ENCODE measurements at regions not wholly inside any gene's neighbourhood (a gene's known extent, or its start where the extent isn't known, plus 50 kb on each side); places are given as distances from the start of the nearest gene placed in this dataset.

DNA sequence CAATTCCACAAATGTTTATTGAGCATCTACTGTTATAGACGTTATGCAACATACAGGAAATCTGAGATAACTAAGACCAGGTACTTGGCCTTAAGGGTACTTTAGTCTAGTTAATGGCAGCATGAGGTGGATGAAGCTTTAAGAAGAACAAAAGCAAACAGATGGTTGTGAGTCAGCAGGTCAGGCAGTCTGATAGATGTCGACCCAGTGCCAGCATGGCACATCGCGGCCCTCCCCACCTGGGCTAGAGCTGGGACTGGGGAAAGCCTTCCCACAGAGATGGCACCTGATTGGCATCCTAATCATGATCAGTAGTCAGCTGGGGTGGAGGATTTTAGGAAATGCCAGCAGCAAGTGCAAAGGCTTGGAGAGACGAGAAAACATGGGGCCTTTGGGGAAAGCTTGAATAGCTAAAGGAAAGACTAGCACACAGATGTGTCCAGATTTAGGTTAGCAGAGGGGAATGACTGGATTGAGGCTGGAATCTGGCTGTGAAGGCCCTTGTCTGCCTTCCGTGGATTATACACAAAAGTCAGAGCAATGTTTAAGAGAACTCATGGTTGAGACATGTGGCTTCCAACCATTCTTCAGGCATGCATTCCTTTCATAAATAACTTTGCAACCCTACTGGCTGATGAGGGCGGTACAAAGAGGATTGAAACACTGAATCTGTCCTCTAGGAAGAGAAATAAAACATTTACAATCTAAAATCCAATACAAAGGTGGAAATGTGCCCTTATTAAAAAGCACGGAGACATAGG is 395.4 kb upstream of the WWC1 start:
- H3K27me3 ChIP-seq (ENCODE audit: control insufficient read depth in 2 of 2, insufficient read depth in 2 of 2, low read length in 2 of 2): no peaks in the 10 kb centered on the region
- Mint-ChIP-seq H3K36me3 (no peaks in the 10 kb centered on the region), H3K4me1 (no peaks in the 10 kb centered on the region), H3K9me3 (peaks cover 0 to 5% (median 0%) of the 10 kb centered on the region in 11 donors), H3K27me3 (peaks cover 0 to 35% (median 4%) of the 10 kb centered on the region in 5 donors), H3K27ac (no peak overlapping the region), H3K4me3 (no peak overlapping the region)
- no peaks in the 10 kb centered on the region for H3K36me3 ChIP-seq (ENCODE audit: control insufficient read depth in 2 of 3, insufficient read depth in 3 of 3, low read length in 3 of 3)
- no peaks in the 10 kb centered on the region for H3K9me3 ChIP-seq (ENCODE audit: control insufficient read depth in 2 of 3, low read length in 3 of 3)
- H3K4me1 ChIP-seq (ENCODE audit: control insufficient read depth in 2 of 2, insufficient read depth in 2 of 2, low read length in 2 of 2): no peaks in the 10 kb centered on the region
- H3K4me3 ChIP-seq (ENCODE audit: low read length): no peak overlapping the region
- CTCF ChIA-PET: no interaction called here
- no peak overlapping the region for H3K27ac ChIP-seq (ENCODE audit: low read depth, low read length)
- ATAC-seq (no peak), DNase-seq (no peak)
- intact Hi-C loops (cut with micrococcal nuclease): no loop called here
- POLR2A ChIA-PET: no interaction called here

DNA sequence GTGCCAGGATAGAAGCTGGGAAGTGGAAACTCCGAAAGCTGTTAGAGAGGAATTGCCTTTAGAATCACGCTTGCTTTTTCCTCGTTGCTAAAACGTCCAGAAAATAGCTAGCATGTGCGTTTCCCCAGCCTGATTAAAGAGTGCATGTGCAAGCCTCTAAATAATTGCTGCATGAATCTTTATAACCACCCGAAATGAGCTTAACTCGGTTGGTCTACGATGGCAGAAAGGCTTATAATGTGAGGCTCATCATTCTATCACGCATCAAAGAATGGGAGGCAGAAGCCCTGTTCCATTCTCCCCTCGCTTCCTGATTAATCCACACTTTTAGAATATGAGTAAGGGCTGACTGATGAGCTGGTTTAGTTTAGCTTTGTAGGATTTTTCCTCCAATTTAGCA is 394.6 kb upstream of the WWC1 start:
- no peaks in the 10 kb centered on the region for H3K27me3 ChIP-seq (ENCODE audit: control insufficient read depth in 2 of 2, insufficient read depth in 2 of 2, low read length in 2 of 2)
- H3K4me3 Mint-ChIP-seq: no peak overlapping the region
- H3K4me1 ChIP-seq (ENCODE audit: control insufficient read depth in 2 of 2, insufficient read depth in 2 of 2, low read length in 2 of 2): no peaks in the 10 kb centered on the region
- no peaks in the 10 kb centered on the region for H3K36me3 Mint-ChIP-seq
- DNase-seq: no peak
- H3K9me3 Mint-ChIP-seq: peaks cover 0 to 5% (median 0%) of the 10 kb centered on the region in 11 donors
- no peaks in the 10 kb centered on the region for H3K9me3 ChIP-seq (ENCODE audit: control insufficient read depth in 2 of 3, low read length in 3 of 3)
- no peak overlapping the region for H3K4me3 ChIP-seq (ENCODE audit: low read length)
- H3K27ac ChIP-seq (ENCODE audit: low read depth, low read length): no peak overlapping the region
- CTCF ChIA-PET: no interaction called here
- peaks cover 0 to 35% (median 4%) of the 10 kb centered on the region in 5 donors for H3K27me3 Mint-ChIP-seq
- no peak overlapping the region for H3K27ac Mint-ChIP-seq
- POLR2A ChIA-PET: no interaction called here
- no peaks in the 10 kb centered on the region for H3K36me3 ChIP-seq (ENCODE audit: control insufficient read depth in 2 of 3, insufficient read depth in 3 of 3, low read length in 3 of 3)
- H3K4me1 Mint-ChIP-seq: no peaks in the 10 kb centered on the region
- no peak for ATAC-seq
- intact Hi-C loops (cut with micrococcal nuclease): no loop called here

DNA sequence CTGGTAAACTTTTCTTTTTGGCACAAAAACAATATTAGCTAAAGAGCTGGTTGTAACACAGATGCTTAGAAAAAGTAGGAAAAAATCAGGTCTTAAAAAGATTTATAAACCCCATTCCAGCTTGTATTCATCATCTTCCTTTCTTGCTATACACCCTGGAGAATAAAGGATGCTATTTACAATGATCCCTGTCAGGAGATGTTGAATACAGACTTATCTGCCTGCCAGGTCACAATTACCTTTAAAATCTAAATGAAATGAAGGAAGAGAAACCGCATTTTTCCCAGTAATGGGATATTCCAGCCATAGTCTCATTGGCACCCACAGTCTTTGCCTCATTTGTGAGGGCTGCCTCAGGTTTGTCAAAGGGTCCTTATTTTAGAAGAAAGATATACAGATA is 394.1 kb upstream of the WWC1 start:
- CTCF ChIA-PET: no interaction called here
- POLR2A ChIA-PET: no interaction called here
- Histone ChIP-seq H3K9me3 (ENCODE audit: control insufficient read depth in 2 of 3, low read length in 3 of 3) (no peaks in the 10 kb centered on the region), H3K4me1 (ENCODE audit: control insufficient read depth in 2 of 2, insufficient read depth in 2 of 2, low read length in 2 of 2) (no peaks in the 10 kb centered on the region), H3K27me3 (ENCODE audit: control insufficient read depth in 2 of 2, insufficient read depth in 2 of 2, low read length in 2 of 2) (no peaks in the 10 kb centered on the region), H3K36me3 (ENCODE audit: control insufficient read depth in 2 of 3, insufficient read depth in 3 of 3, low read length in 3 of 3) (no peaks in the 10 kb centered on the region), H3K27ac (ENCODE audit: low read depth, low read length) (no peak overlapping the region), H3K4me3 (ENCODE audit: low read length) (no peak overlapping the region)
- ATAC-seq (no peak), DNase-seq (no peak)
- Mint-ChIP-seq H3K27ac (no peak overlapping the region), H3K36me3 (no peaks in the 10 kb centered on the region), H3K9me3 (peaks cover 0 to 5% (median 0%) of the 10 kb centered on the region in 11 donors), H3K4me3 (no peak overlapping the region), H3K27me3 (peaks cover 0 to 35% (median 4%) of the 10 kb centered on the region in 5 donors), H3K4me1 (no peaks in the 10 kb centered on the region)
- intact Hi-C loops (cut with micrococcal nuclease): no loop called here

DNA sequence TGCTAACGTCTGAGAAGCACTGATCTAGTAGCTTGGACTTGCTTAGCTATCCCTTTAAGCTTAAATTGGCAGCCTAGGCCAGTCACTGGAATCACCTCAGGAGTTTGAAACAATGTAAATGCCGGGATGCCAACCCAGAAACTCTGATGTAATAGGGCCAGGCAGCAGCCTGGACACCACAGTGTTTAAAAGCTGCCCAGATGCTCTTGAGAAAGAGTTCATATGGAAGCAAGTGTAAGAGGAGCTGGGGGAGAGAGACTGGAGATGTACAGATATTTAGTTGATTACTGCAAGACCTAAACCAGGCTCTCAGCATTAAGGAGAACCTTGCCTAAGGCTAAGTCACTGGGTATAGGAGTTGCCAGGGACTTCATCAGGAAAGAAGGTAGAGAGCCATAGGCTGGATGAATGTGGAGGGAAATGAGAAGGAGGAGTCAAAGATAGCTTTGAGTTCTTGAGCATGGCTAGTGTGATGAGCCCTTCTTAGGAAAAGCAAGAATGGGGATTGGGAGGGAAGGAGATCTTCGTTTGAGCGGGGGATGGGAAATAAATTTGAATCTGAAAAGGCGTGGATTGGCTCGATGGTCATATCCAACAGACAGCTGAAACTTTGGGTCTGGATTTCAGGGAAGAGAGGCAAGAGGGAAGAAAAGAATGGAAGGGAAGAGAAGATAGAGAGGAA is 392.9 kb upstream of the WWC1 start:
- Mint-ChIP-seq H3K4me1 (no peaks in the 10 kb centered on the region), H3K27me3 (peaks cover 0 to 36% (median 4%) of the 10 kb centered on the region in 5 donors), H3K27ac (no peak overlapping the region), H3K9me3 (peaks cover 0 to 5% (median 0%) of the 10 kb centered on the region in 11 donors), H3K36me3 (no peaks in the 10 kb centered on the region), H3K4me3 (no peak overlapping the region)
- H3K27ac ChIP-seq (ENCODE audit: low read depth, low read length): no peak overlapping the region
- CTCF ChIA-PET: no interaction called here
- H3K36me3 ChIP-seq (ENCODE audit: control insufficient read depth in 2 of 3, insufficient read depth in 3 of 3, low read length in 3 of 3): no peaks in the 10 kb centered on the region
- no peaks in the 10 kb centered on the region for H3K4me1 ChIP-seq (ENCODE audit: control insufficient read depth in 2 of 2, insufficient read depth in 2 of 2, low read length in 2 of 2)
- no peak for DNase-seq
- ATAC-seq: no peak
- H3K27me3 ChIP-seq (ENCODE audit: control insufficient read depth in 2 of 2, insufficient read depth in 2 of 2, low read length in 2 of 2): no peaks in the 10 kb centered on the region
- intact Hi-C loops (cut with micrococcal nuclease): no loop called here
- no peaks in the 10 kb centered on the region for H3K9me3 ChIP-seq (ENCODE audit: control insufficient read depth in 2 of 3, low read length in 3 of 3)
- H3K4me3 ChIP-seq (ENCODE audit: low read length): no peak overlapping the region
- POLR2A ChIA-PET: no interaction called here

DNA sequence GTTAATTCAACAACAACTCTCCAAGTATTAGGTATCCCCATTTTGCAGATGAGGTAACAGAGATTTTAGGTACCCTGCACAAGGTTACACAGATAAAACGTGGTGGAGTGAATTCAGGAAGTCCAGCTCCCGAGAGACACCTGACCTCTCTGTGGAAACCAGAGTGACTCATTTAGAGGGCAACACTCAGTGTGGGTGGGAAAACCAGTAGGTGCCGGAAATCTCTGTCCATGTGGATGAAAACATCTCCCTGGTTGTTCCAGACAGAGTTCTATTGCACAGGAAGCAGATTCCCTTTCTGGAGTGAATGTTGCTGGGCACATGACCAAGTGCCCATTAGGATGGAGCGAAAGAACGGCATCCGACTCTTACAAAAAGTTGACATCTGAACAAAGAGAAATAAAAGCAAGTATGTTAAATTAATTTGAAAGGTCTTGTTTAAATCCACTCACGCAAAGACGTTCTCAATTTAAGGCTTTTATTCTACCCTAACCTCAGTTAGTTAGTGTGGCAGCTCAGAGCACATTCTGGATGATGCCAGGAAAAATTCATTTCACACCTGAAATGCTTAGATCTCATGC is 391.9 kb upstream of the WWC1 start:
- H3K27ac Mint-ChIP-seq: no peak overlapping the region
- H3K9me3 Mint-ChIP-seq: peaks cover 0 to 2% (median 0%) of the 10 kb centered on the region in 11 donors
- Histone ChIP-seq H3K4me1 (ENCODE audit: control insufficient read depth in 2 of 2, insufficient read depth in 2 of 2, low read length in 2 of 2) (no peaks in the 10 kb centered on the region), H3K27ac (ENCODE audit: low read depth, low read length) (no peak overlapping the region), H3K4me3 (ENCODE audit: low read length) (no peak overlapping the region), H3K27me3 (ENCODE audit: control insufficient read depth in 2 of 2, insufficient read depth in 2 of 2, low read length in 2 of 2) (no peaks in the 10 kb centered on the region), H3K9me3 (ENCODE audit: control insufficient read depth in 2 of 3, low read length in 3 of 3) (no peaks in the 10 kb centered on the region), H3K36me3 (ENCODE audit: control insufficient read depth in 2 of 3, insufficient read depth in 3 of 3, low read length in 3 of 3) (no peaks in the 10 kb centered on the region)
- ChIA-PET CTCF (no interaction called here), POLR2A (no interaction called here)
- intact Hi-C loops (cut with micrococcal nuclease): no loop called here
- H3K4me3 Mint-ChIP-seq: no peak overlapping the region
- DNase-seq: no peak
- H3K4me1 Mint-ChIP-seq: no peaks in the 10 kb centered on the region
- peaks cover 0 to 34% (median 4%) of the 10 kb centered on the region in 5 donors for H3K27me3 Mint-ChIP-seq
- no peak for ATAC-seq
- no peaks in the 10 kb centered on the region for H3K36me3 Mint-ChIP-seq

DNA sequence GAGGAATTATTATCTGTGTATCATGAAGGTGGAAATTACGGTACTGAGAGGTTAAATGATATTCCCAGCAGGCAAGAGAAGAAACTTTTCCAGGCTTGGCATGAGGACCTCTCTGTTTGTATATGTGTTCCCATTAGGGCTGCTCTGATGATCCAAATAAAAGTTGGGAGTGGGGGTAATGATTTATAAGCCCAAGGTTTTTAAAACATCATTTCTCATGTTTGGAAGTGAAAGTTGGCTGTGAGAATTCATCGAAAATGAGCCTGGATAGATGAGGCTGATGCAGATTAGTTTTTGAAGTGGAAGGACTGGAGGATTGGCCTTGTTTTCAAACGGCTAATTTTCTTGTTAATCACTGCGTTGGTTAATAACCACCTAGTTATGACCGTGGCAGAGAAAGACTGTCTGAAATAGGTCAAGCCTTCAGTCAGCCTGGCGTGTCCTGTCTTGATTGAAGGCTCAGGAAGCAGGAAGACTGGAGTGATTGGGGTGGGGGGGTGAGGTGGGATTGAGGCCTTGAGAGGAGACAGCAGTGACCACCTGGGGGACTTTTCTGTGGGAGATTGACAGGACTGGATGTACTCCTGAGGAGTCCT is 391.0 kb upstream of the WWC1 start:
- Histone ChIP-seq H3K4me3 (ENCODE audit: low read length) (no peak overlapping the region), H3K27ac (ENCODE audit: low read depth, low read length) (no peak overlapping the region), H3K27me3 (ENCODE audit: control insufficient read depth in 2 of 2, insufficient read depth in 2 of 2, low read length in 2 of 2) (no peaks in the 10 kb centered on the region), H3K4me1 (ENCODE audit: control insufficient read depth in 2 of 2, insufficient read depth in 2 of 2, low read length in 2 of 2) (no peaks in the 10 kb centered on the region), H3K9me3 (ENCODE audit: control insufficient read depth in 2 of 3, low read length in 3 of 3) (no peaks in the 10 kb centered on the region), H3K36me3 (ENCODE audit: control insufficient read depth in 2 of 3, insufficient read depth in 3 of 3, low read length in 3 of 3) (no peaks in the 10 kb centered on the region)
- DNase-seq (no peak), ATAC-seq (no peak)
- H3K9me3 Mint-ChIP-seq: peaks cover 0 to 2% (median 0%) of the 10 kb centered on the region in 11 donors
- POLR2A ChIA-PET: no interaction called here
- H3K4me1 Mint-ChIP-seq: no peaks in the 10 kb centered on the region
- no peak overlapping the region for H3K27ac Mint-ChIP-seq
- CTCF ChIA-PET: no interaction called here
- peaks cover 0 to 34% (median 4%) of the 10 kb centered on the region in 5 donors for H3K27me3 Mint-ChIP-seq
- intact Hi-C loops (cut with micrococcal nuclease): no loop called here
- H3K4me3 Mint-ChIP-seq: no peak overlapping the region
- no peaks in the 10 kb centered on the region for H3K36me3 Mint-ChIP-seq

Data from naive thymus-derived CD4-positive, alpha-beta T cell (primary cell).